ENCODE measurements at regions not wholly inside any gene's neighbourhood (a gene's known extent, or its start where the extent isn't known, plus 50 kb on each side); places are given as distances from the start of the nearest gene placed in this dataset.

DNA sequence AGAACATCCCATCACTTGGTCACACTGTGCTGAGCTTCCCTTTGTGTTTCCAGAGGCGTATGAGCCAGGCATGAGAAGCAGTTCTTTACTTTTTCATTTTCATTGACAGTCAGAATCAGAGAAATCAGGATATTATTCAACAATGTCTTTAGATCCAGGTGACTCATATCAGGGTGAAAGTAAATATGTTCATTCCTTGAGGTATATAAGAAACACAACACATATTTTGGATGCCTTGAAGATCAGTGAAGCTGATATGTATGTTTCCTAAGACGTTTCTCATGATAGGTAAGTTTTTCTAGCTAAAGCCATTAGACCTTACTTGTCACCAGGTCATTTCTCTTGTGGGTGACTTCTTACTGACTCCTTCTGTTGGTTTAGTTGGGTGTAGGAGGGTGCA lies 505.6 kb downstream of the CDH26 start:
- no peak for TF ChIP-seq ESRRG (CRISPR knock-in tag; IDR thresholded peaks at IDR 0.05)
- TF ChIP-seq ISL1 (CRISPR knock-in tag; IDR thresholded peaks at IDR 0.05) = no peak
- TF ChIP-seq ZC3H10 (CRISPR knock-in tag; IDR thresholded peaks at IDR 0.05) = no peak
- TF ChIP-seq BACH2 (CRISPR knock-in tag; IDR thresholded peaks at IDR 0.05; ENCODE audit: borderline replicate concordance) = no peak
- TF ChIP-seq, protein P1, sequence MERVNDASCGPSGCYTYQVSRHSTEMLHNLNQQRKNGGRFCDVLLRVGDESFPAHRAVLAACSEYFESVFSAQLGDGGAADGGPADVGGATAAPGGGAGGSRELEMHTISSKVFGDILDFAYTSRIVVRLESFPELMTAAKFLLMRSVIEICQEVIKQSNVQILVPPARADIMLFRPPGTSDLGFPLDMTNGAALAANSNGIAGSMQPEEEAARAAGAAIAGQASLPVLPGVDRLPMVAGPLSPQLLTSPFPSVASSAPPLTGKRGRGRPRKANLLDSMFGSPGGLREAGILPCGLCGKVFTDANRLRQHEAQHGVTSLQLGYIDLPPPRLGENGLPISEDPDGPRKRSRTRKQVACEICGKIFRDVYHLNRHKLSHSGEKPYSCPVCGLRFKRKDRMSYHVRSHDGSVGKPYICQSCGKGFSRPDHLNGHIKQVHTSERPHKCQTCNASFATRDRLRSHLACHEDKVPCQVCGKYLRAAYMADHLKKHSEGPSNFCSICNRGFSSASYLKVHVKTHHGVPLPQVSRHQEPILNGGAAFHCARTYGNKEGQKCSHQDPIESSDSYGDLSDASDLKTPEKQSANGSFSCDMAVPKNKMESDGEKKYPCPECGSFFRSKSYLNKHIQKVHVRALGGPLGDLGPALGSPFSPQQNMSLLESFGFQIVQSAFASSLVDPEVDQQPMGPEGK (CRISPR knock-in tag; IDR thresholded peaks at IDR 0.05; ENCODE audit: borderline replicate concordance) = no peak
- TF ChIP-seq OSR1 (CRISPR knock-in tag; IDR thresholded peaks at IDR 0.05) = no peak
